ENCODE measurements at regions not wholly inside any gene's neighbourhood (a gene's known extent, or its start where the extent isn't known, plus 50 kb on each side); places are given as distances from the start of the nearest gene placed in this dataset.

DNA sequence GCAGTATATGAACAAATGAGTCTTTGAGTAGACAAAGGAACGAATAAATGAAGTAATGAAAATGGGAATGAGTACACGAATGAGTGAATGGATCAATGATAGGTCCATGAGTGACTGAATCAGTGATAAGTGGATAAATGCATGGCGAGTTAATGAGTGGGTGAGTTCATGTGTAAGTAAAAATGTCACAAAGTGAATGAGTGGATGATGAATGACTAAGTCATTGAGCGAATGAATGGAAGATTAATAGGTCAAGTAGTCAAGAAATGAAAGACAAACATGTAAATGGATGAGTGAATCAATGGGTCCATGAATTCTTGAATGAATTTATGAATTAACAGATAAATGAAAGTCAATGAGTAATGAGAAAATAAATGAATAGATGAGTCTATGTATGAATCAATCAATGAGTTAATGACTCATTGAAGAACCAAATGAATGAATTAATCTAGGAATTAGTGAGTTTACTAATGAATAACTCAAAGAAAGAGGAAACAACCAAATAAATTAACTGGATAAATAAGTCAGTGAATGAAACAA is 97.3 kb upstream of the RTL1 start:
- TF ChIP-seq, protein P1, sequence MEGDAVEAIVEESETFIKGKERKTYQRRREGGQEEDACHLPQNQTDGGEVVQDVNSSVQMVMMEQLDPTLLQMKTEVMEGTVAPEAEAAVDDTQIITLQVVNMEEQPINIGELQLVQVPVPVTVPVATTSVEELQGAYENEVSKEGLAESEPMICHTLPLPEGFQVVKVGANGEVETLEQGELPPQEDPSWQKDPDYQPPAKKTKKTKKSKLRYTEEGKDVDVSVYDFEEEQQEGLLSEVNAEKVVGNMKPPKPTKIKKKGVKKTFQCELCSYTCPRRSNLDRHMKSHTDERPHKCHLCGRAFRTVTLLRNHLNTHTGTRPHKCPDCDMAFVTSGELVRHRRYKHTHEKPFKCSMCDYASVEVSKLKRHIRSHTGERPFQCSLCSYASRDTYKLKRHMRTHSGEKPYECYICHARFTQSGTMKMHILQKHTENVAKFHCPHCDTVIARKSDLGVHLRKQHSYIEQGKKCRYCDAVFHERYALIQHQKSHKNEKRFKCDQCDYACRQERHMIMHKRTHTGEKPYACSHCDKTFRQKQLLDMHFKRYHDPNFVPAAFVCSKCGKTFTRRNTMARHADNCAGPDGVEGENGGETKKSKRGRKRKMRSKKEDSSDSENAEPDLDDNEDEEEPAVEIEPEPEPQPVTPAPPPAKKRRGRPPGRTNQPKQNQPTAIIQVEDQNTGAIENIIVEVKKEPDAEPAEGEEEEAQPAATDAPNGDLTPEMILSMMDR (IDR thresholded peaks at IDR 0.05; ENCODE audit: insufficient read depth, low read length, poor library complexity, severe bottlenecking): no peak
- no peak for TF ChIP-seq EZH2phosphoT487 (conservative IDR thresholded peaks at IDR 0.05; ENCODE audit: low read length)
